ENCODE measurements at regions not wholly inside any gene's neighbourhood (a gene's known extent, or its start where the extent isn't known, plus 50 kb on each side); places are given as distances from the start of the nearest gene placed in this dataset.

- Histone ChIP-seq H3K4me3 (ENCODE audit: insufficient read depth, low read length, poor library complexity, severe bottlenecking) (no peak overlapping the region), H3K9ac (ENCODE audit: low read length) (no peak overlapping the region), H3K9me2 (replicated peaks; ENCODE audit: insufficient read depth, low read length) (no peaks in the 10 kb centered on the region), H3K27me3 (ENCODE audit: low read length) (no peaks in the 10 kb centered on the region), H3F3A (ENCODE audit: insufficient read depth) (no peaks in the 10 kb centered on the region), H2AFZ (ENCODE audit: low read depth, low read length, severe bottlenecking) (no peak overlapping the region), H3K36me3 (ENCODE audit: low read length) (no peaks in the 10 kb centered on the region), H3K79me2 (ENCODE audit: insufficient read depth, low read length) (no peaks in the 10 kb centered on the region), H3K9me3 (ENCODE audit: insufficient read depth, low read length) (no peaks in the 10 kb centered on the region), H3K4me2 (ENCODE audit: low read depth, low read length, poor library complexity, severe bottlenecking) (no peak overlapping the region), H4K20me1 (ENCODE audit: low read depth, low read length) (no peaks in the 10 kb centered on the region), H3K27ac (ENCODE audit: low read depth, low read length) (no peak overlapping the region)
- no peak for TF ChIP-seq EZH2phosphoT487 (conservative IDR thresholded peaks at IDR 0.05; ENCODE audit: low read length)
- TF ChIP-seq CTCF (IDR thresholded peaks at IDR 0.05; ENCODE audit: insufficient read depth, low read length, poor library complexity, severe bottlenecking) = no peak
Observed at GRCh38 chr14:53537422-53538315, 384.5 kb upstream of the DDHD1 start.

GRCh38 chr14:53536446-53536845 is 383.3 kb upstream of the DDHD1 start:
- H3K9ac ChIP-seq (ENCODE audit: low read length) = no peak overlapping the region
- H3K9me2 ChIP-seq (replicated peaks; ENCODE audit: insufficient read depth, low read length) = no peaks in the 10 kb centered on the region
- TF ChIP-seq CTCF (IDR thresholded peaks at IDR 0.05; ENCODE audit: insufficient read depth, low read length, poor library complexity, severe bottlenecking) (no peak), EZH2phosphoT487 (conservative IDR thresholded peaks at IDR 0.05; ENCODE audit: low read length) (no peak)
- no peaks in the 10 kb centered on the region for H3F3A ChIP-seq (ENCODE audit: insufficient read depth)
- no peaks in the 10 kb centered on the region for H4K20me1 ChIP-seq (ENCODE audit: low read depth, low read length)
- no peaks in the 10 kb centered on the region for H3K27me3 ChIP-seq (ENCODE audit: low read length)
- no peak overlapping the region for H2AFZ ChIP-seq (ENCODE audit: low read depth, low read length, severe bottlenecking)
- no peak overlapping the region for H3K4me2 ChIP-seq (ENCODE audit: low read depth, low read length, poor library complexity, severe bottlenecking)
- H3K36me3 ChIP-seq (ENCODE audit: low read length) = no peaks in the 10 kb centered on the region
- no peaks in the 10 kb centered on the region for H3K79me2 ChIP-seq (ENCODE audit: insufficient read depth, low read length)
- H3K27ac ChIP-seq (ENCODE audit: low read depth, low read length) = no peak overlapping the region
- H3K4me3 ChIP-seq (ENCODE audit: insufficient read depth, low read length, poor library complexity, severe bottlenecking) = no peak overlapping the region
- no peaks in the 10 kb centered on the region for H3K9me3 ChIP-seq (ENCODE audit: insufficient read depth, low read length)

GRCh38 chr14:53534841-53535240 is 381.7 kb upstream of the DDHD1 start:
- H3K9me3 ChIP-seq (ENCODE audit: insufficient read depth, low read length) = no peaks in the 10 kb centered on the region
- no peak overlapping the region for H2AFZ ChIP-seq (ENCODE audit: low read depth, low read length, severe bottlenecking)
- H3K9me2 ChIP-seq (replicated peaks; ENCODE audit: insufficient read depth, low read length) = no peaks in the 10 kb centered on the region
- H3K4me2 ChIP-seq (ENCODE audit: low read depth, low read length, poor library complexity, severe bottlenecking) = no peak overlapping the region
- H3K27me3 ChIP-seq (ENCODE audit: low read length) = no peaks in the 10 kb centered on the region
- H3K4me3 ChIP-seq (ENCODE audit: insufficient read depth, low read length, poor library complexity, severe bottlenecking) = no peak overlapping the region
- no peak for TF ChIP-seq EZH2phosphoT487 (conservative IDR thresholded peaks at IDR 0.05; ENCODE audit: low read length)
- TF ChIP-seq CTCF (IDR thresholded peaks at IDR 0.05; ENCODE audit: insufficient read depth, low read length, poor library complexity, severe bottlenecking) = no peak
- H3K36me3 ChIP-seq (ENCODE audit: low read length) = no peaks in the 10 kb centered on the region
- no peaks in the 10 kb centered on the region for H3F3A ChIP-seq (ENCODE audit: insufficient read depth)
- no peak overlapping the region for H3K27ac ChIP-seq (ENCODE audit: low read depth, low read length)
- H3K9ac ChIP-seq (ENCODE audit: low read length) = no peak overlapping the region
- no peaks in the 10 kb centered on the region for H4K20me1 ChIP-seq (ENCODE audit: low read depth, low read length)
- no peaks in the 10 kb centered on the region for H3K79me2 ChIP-seq (ENCODE audit: insufficient read depth, low read length)

Data from SU-DHL-6 (cell line).